Parathyroid adenoma (tissue), 2 donors: ENCODE measurements at regions not wholly inside any gene's neighbourhood (a gene's known extent, or its start where the extent isn't known, plus 50 kb on each side); places are given as distances from the start of the nearest gene placed in this dataset.

Experiments used
- H2AFZ ChIP-seq: fragments of 300-600 bp; sonication (generic); one replicate; pipeline ENCODE4 v1.7.0; 2017; ENCODE audit warnings: antibody characterized with exemption, mild to moderate bottlenecking
- H3K27ac ChIP-seq: fragments of 300-600 bp; sonication (generic); one replicate; pipeline ENCODE4 v1.7.0; 2017
- H3K27me3 ChIP-seq: fragments of 300-600 bp; sonication (generic); one replicate; pipeline ENCODE4 v1.7.0; 2017; ENCODE audit warnings: low read length; ENCODE audit not compliant: control insufficient read depth, insufficient read depth
- H3K36me3 ChIP-seq: fragments of 300-600 bp; sonication (generic); one replicate; pipeline ENCODE4 v1.7.0; 2017; ENCODE audit warnings: low read length; ENCODE audit not compliant: control insufficient read depth, insufficient read depth
- H3K4me1 ChIP-seq: fragments of 300-600 bp; sonication (generic); one replicate; pipeline ENCODE4 v1.7.0; 2017; ENCODE audit warnings: control low read depth
- H3K4me2 ChIP-seq: fragments of 300-600 bp; sonication (generic); one replicate; pipeline ENCODE4 v1.7.0; 2017; ENCODE audit warnings: low read length
- H3K4me3 ChIP-seq: fragments of 300-600 bp; sonication (generic); one replicate; pipeline ENCODE4 v1.7.0; 2017; ENCODE audit warnings: low read depth, low read length
- H3K79me2 ChIP-seq: fragments of 300-600 bp; sonication (generic); one replicate; pipeline ENCODE4 v1.7.0; 2017; ENCODE audit warnings: control low read depth
- H3K9ac ChIP-seq: fragments of 300-600 bp; sonication (generic); one replicate; pipeline ENCODE4 v1.7.0; 2017; ENCODE audit warnings: mild to moderate bottlenecking
- H3K9me3 ChIP-seq: fragments of 300-600 bp; sonication (generic); one replicate; pipeline ENCODE4 v1.7.0; 2017; ENCODE audit warnings: low read length; ENCODE audit not compliant: control insufficient read depth
- TF ChIP-seq, protein P1 (sequence below): fragments of 300-600 bp; sonication (generic); IDR thresholded peaks from one replicate; pipeline ENCODE4 v1.7.0; 2017; ENCODE audit warnings: antibody characterized with exemption, mild to moderate bottlenecking
- donor health status: primary hyperparathyroidism.

DNA sequence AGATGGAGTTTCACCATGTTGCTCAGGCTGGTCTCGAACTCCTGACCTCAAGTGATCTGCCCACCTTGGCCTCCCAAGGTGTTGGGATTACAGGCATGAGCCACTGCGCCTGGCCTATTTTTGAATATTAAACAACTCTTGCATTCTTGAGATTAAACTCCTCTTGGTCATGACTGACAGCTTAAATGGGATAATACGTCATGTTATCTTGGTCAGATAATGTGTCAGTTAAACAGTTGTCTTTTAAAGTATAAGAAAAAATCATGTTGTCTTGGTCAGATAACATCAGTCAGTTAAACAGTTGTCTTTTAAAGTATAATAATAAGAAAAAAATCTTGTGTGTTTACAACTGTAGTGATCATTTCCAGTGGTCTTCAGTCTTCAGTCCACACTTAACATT is 73.6 kb upstream of the SYPL1 start:
- H3K4me3 ChIP-seq = no peak overlapping the region
- H3K36me3 ChIP-seq = no peaks in the 10 kb centered on the region
- H3K9me3 ChIP-seq = no peaks in the 10 kb centered on the region
- TF ChIP-seq, protein P1, sequence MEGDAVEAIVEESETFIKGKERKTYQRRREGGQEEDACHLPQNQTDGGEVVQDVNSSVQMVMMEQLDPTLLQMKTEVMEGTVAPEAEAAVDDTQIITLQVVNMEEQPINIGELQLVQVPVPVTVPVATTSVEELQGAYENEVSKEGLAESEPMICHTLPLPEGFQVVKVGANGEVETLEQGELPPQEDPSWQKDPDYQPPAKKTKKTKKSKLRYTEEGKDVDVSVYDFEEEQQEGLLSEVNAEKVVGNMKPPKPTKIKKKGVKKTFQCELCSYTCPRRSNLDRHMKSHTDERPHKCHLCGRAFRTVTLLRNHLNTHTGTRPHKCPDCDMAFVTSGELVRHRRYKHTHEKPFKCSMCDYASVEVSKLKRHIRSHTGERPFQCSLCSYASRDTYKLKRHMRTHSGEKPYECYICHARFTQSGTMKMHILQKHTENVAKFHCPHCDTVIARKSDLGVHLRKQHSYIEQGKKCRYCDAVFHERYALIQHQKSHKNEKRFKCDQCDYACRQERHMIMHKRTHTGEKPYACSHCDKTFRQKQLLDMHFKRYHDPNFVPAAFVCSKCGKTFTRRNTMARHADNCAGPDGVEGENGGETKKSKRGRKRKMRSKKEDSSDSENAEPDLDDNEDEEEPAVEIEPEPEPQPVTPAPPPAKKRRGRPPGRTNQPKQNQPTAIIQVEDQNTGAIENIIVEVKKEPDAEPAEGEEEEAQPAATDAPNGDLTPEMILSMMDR = no peak
- no peaks in the 10 kb centered on the region for H3K79me2 ChIP-seq
- H3K9ac ChIP-seq = no peak overlapping the region
- no peak overlapping the region for H3K27ac ChIP-seq
- H3K4me2 ChIP-seq = no peak overlapping the region
- no peak overlapping the region for H2AFZ ChIP-seq
- no peaks in the 10 kb centered on the region for H3K27me3 ChIP-seq
- H3K4me1 ChIP-seq = no peaks in the 10 kb centered on the region

DNA sequence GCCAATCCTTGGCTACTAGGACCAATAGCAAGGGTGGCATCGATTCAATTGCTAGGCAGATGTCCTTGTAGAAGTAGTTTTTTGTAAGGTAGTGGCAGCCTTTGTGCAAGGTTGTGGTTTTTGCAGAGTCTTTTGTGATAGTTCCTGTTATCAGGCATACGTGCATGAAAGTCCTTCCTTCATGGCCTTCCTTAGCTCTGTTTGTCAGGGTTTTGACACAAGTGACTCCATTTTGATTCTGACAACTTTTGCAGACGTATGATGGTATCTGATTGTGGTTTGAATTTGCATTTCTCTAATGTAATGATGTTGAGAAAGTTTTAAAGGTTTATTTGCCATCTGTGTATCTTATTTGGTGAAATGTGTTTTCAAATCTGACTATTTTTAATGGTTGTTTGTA is 71.8 kb upstream of the SYPL1 start:
- H3K27ac ChIP-seq = no peak overlapping the region
- no peak overlapping the region for H3K4me3 ChIP-seq
- no peak overlapping the region for H3K9ac ChIP-seq
- H3K79me2 ChIP-seq = no peaks in the 10 kb centered on the region
- H3K4me1 ChIP-seq = no peaks in the 10 kb centered on the region
- H3K9me3 ChIP-seq = no peaks in the 10 kb centered on the region
- no peaks in the 10 kb centered on the region for H3K36me3 ChIP-seq
- TF ChIP-seq, protein P1 = no peak
- H3K4me2 ChIP-seq = no peak overlapping the region
- H3K27me3 ChIP-seq = no peaks in the 10 kb centered on the region
- no peak overlapping the region for H2AFZ ChIP-seq

DNA sequence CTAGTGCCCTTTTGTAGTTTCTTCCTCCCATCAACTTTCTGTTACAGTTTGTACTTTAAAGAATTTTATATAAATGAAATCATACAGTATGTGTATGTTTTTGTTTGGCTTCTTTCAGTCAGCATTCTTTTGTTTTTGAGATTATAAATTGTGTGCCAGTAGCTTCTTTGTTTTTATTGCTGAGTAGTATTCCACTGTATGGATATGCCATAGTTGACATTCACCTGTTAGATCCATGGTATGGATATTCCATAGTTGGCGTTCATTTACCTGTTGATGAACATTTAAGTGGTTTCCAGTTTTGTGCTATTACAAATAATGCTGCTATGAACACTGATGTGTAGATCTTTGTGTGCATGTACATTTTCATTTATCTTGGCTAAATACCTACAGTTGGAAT is 70.8 kb upstream of the SYPL1 start:
- TF ChIP-seq, protein P1 = no peak

DNA sequence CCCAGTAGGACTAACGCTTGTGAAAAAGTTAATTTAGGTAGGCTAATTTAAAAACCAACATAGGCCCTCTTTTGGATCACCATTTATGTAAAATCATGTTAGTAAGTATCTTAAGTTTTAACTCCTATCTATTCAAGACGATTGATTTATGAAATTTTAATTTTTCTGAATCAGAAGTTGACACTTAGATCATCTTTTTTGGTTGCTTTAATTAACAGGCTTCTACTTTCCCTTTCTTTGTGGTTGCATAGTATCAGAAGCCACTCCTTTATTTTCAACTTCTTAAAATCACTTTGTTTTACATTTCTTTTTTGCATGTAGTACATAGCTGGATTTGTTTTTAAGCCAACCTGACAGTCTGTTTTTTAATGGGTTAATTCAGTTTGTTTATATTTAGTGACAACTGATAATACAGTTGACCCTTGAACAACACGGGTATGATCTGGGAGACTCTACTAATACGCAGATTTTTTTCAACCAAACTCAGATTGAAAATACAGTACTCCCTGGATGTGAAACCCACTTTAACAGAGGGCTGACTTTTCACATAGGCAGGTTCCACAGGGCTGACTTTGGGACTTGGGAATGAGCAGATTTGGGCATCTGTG is 69.7 kb upstream of the SYPL1 start:
- Histone ChIP-seq H2AFZ (no peak overlapping the region), H3K4me2 (no peak overlapping the region), H3K9ac (no peak overlapping the region), H3K4me3 (no peak overlapping the region), H3K36me3 (no peaks in the 10 kb centered on the region), H3K9me3 (no peaks in the 10 kb centered on the region), H3K27ac (no peak overlapping the region), H3K79me2 (no peaks in the 10 kb centered on the region), H3K27me3 (no peaks in the 10 kb centered on the region), H3K4me1 (no peaks in the 10 kb centered on the region)
- TF ChIP-seq, protein P1 = no peak

More for the DNA sequence above, 70.8 kb upstream of the SYPL1 start:
- Histone ChIP-seq H3K27me3 (no peaks in the 10 kb centered on the region), H3K4me2 (no peak overlapping the region), H3K9me3 (no peaks in the 10 kb centered on the region), H3K9ac (no peak overlapping the region), H3K79me2 (no peaks in the 10 kb centered on the region), H3K36me3 (no peaks in the 10 kb centered on the region), H3K4me3 (no peak overlapping the region), H3K27ac (no peak overlapping the region), H2AFZ (no peak overlapping the region), H3K4me1 (no peaks in the 10 kb centered on the region)

DNA sequence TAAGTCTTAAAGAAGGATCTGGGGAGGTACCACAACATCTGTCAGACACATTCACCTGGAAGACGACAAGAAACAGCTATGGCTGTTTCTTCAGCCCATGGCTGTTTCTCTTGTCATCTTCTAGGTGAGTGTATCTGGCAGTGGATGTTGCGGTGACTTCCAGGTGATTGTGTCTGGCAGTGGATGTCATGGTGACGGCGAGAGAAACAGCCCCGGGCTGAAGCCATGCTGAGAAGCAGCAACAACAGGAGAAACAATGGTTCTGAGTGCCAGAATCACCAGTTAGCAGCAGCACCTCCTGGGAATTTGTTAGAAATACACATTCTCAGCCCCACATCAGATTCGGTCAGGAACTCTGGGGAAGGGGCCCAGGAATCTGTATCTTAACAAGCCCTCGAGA is 68.6 kb upstream of the SYPL1 start:
- no peak overlapping the region for H3K27ac ChIP-seq
- TF ChIP-seq, protein P1 = no peak
- H3K79me2 ChIP-seq = no peaks in the 10 kb centered on the region
- H3K36me3 ChIP-seq = no peaks in the 10 kb centered on the region
- no peak overlapping the region for H2AFZ ChIP-seq
- H3K27me3 ChIP-seq = no peaks in the 10 kb centered on the region
- H3K4me3 ChIP-seq = no peak overlapping the region
- no peak overlapping the region for H3K9ac ChIP-seq
- no peaks in the 10 kb centered on the region for H3K4me1 ChIP-seq
- H3K9me3 ChIP-seq = no peaks in the 10 kb centered on the region
- no peak overlapping the region for H3K4me2 ChIP-seq
